Subcutaneous abdominal adipose tissue (tissue), 5 donors: ENCODE measurements at regions not wholly inside any gene's neighbourhood (a gene's known extent, or its start where the extent isn't known, plus 50 kb on each side); places are given as distances from the start of the nearest gene placed in this dataset.

Source experiments
- H3K27ac ChIP-seq: one replicate; pipeline ENCODE4 v1.7.0; 2013; ENCODE audit warnings: low read depth, mild to moderate bottlenecking, inconsistent platforms, low read length, moderate library complexity
- H3K27me3 ChIP-seq, 5 donors: one replicate each; pipeline ENCODE4 v1.7.0; 2013; ENCODE audit warnings: low read length in 5 of 5, inconsistent platforms in 1 of 5; ENCODE audit not compliant: control insufficient read depth in 5 of 5, insufficient read depth in 4 of 5
- H3K36me3 ChIP-seq, 5 donors: one replicate each; pipeline ENCODE4 v1.7.0; 2013; ENCODE audit warnings: low read length in 5 of 5; ENCODE audit not compliant: control insufficient read depth in 5 of 5, insufficient read depth in 5 of 5
- H3K4me1 ChIP-seq, 5 donors: one replicate each; pipeline ENCODE4 v1.7.0; 2013; ENCODE audit warnings: low read length in 5 of 5, mild to moderate bottlenecking in 3 of 5, moderate library complexity in 1 of 5; ENCODE audit not compliant: control insufficient read depth in 5 of 5, insufficient read depth in 5 of 5
- H3K4me3 ChIP-seq, 5 donors: one replicate each; pipeline ENCODE4 v1.7.0; 2013; ENCODE audit warnings: low read length in 5 of 5, low read depth in 1 of 5
- H3K9ac ChIP-seq, 5 donors: one replicate each; pipeline ENCODE4 v1.7.0; 2013; ENCODE audit warnings: low read length in 5 of 5, mild to moderate bottlenecking in 4 of 5, moderate library complexity in 3 of 5
- H3K9me3 ChIP-seq, 5 donors: one replicate each; pipeline ENCODE4 v1.7.0; 2013; ENCODE audit warnings: low read length in 5 of 5; ENCODE audit not compliant: control insufficient read depth in 5 of 5
- donor health status: healthy.
- donor health status: healthy.
- donor health status: healthy.
- donor health status: healthy.
- donor health status: healthy.

- H3K9me3 ChIP-seq: peaks cover 0 to 4% (median 0%) of the 10 kb centered on the region in 5 donors
- H3K36me3 ChIP-seq: no peaks in the 10 kb centered on the region
- H3K27me3 ChIP-seq: no peaks in the 10 kb centered on the region
- H3K4me3 ChIP-seq: peak overlapping the region; percentile 36 to 63 (median 51)
- H3K9ac ChIP-seq: peak overlapping the region in 2 of 5 donors; percentile 22 to 55
- H3K4me1 ChIP-seq: peaks cover 5 to 36% (median 14%) of the 10 kb centered on the region in 5 donors
- no peak overlapping the region for H3K27ac ChIP-seq
Observed at GRCh38 chr1:181142096-181142958, 53.8 kb downstream of the IER5 start.

GRCh38 chr1:181143102-181143859, 54.8 kb downstream of the IER5 start:
- H3K9ac ChIP-seq: no peak overlapping the region
- H3K27me3 ChIP-seq: no peaks in the 10 kb centered on the region
- no peaks in the 10 kb centered on the region for H3K36me3 ChIP-seq
- peaks cover 5 to 36% (median 14%) of the 10 kb centered on the region in 5 donors for H3K4me1 ChIP-seq
- H3K4me3 ChIP-seq: no peak overlapping the region
- peaks cover 0 to 4% (median 0%) of the 10 kb centered on the region in 5 donors for H3K9me3 ChIP-seq
- no peak overlapping the region for H3K27ac ChIP-seq

- Histone ChIP-seq H3K9ac (no peak overlapping the region), H3K36me3 (no peaks in the 10 kb centered on the region), H3K4me1 (peaks cover 5 to 32% (median 11%) of the 10 kb centered on the region in 5 donors), H3K27ac (no peak overlapping the region), H3K9me3 (peaks cover 0 to 4% (median 0%) of the 10 kb centered on the region in 5 donors), H3K27me3 (no peaks in the 10 kb centered on the region), H3K4me3 (no peak overlapping the region)
Observed at GRCh38 chr1:181144238-181144637, 55.7 kb downstream of the IER5 start.

GRCh38 chr1:181148636-181149035, 60.1 kb downstream of the IER5 start:
- H3K27me3 ChIP-seq: no peaks in the 10 kb centered on the region
- H3K9me3 ChIP-seq: peaks cover 0 to 4% (median 0%) of the 10 kb centered on the region in 5 donors
- no peak overlapping the region for H3K4me3 ChIP-seq
- H3K27ac ChIP-seq: no peak overlapping the region
- H3K36me3 ChIP-seq: no peaks in the 10 kb centered on the region
- no peak overlapping the region for H3K9ac ChIP-seq
- peaks cover 6 to 21% (median 11%) of the 10 kb centered on the region in 5 donors for H3K4me1 ChIP-seq

- Histone ChIP-seq H3K4me3 (no peak overlapping the region), H3K4me1 (peaks cover 6 to 21% (median 11%) of the 10 kb centered on the region in 5 donors), H3K27ac (no peak overlapping the region), H3K9me3 (peaks cover 0 to 4% (median 0%) of the 10 kb centered on the region in 5 donors), H3K36me3 (no peaks in the 10 kb centered on the region), H3K27me3 (no peaks in the 10 kb centered on the region), H3K9ac (no peak overlapping the region)
Observed at GRCh38 chr1:181149326-181150125, 61.0 kb downstream of the IER5 start.

- Histone ChIP-seq H3K9me3 (peaks cover 0 to 4% (median 0%) of the 10 kb centered on the region in 5 donors), H3K36me3 (no peaks in the 10 kb centered on the region), H3K9ac (no peak overlapping the region), H3K4me3 (no peak overlapping the region), H3K27me3 (no peaks in the 10 kb centered on the region), H3K4me1 (peaks cover 6 to 21% (median 11%) of the 10 kb centered on the region in 5 donors), H3K27ac (no peak overlapping the region)
Observed at GRCh38 chr1:181150273-181150672, 61.8 kb downstream of the IER5 start.

GRCh38 chr1:181150842-181151241, 62.3 kb downstream of the IER5 start:
- Histone ChIP-seq H3K4me1 (peaks cover 6 to 21% (median 11%) of the 10 kb centered on the region in 5 donors), H3K27ac (no peak overlapping the region), H3K27me3 (no peaks in the 10 kb centered on the region), H3K36me3 (no peaks in the 10 kb centered on the region), H3K9ac (no peak overlapping the region), H3K4me3 (no peak overlapping the region), H3K9me3 (peaks cover 0 to 3% (median 0%) of the 10 kb centered on the region in 5 donors)

- no peaks in the 10 kb centered on the region for H3K27me3 ChIP-seq
- peaks cover 6 to 21% (median 11%) of the 10 kb centered on the region in 5 donors for H3K4me1 ChIP-seq
- H3K27ac ChIP-seq: no peak overlapping the region
- H3K9me3 ChIP-seq: no peaks in the 10 kb centered on the region
- no peak overlapping the region for H3K9ac ChIP-seq
- H3K4me3 ChIP-seq: no peak overlapping the region
- H3K36me3 ChIP-seq: no peaks in the 10 kb centered on the region
Observed at GRCh38 chr1:181151378-181152326, 63.2 kb downstream of the IER5 start.
